ENCODE measurements at regions not wholly inside any gene's neighbourhood (a gene's known extent, or its start where the extent isn't known, plus 50 kb on each side); places are given as distances from the start of the nearest gene placed in this dataset.

DNA sequence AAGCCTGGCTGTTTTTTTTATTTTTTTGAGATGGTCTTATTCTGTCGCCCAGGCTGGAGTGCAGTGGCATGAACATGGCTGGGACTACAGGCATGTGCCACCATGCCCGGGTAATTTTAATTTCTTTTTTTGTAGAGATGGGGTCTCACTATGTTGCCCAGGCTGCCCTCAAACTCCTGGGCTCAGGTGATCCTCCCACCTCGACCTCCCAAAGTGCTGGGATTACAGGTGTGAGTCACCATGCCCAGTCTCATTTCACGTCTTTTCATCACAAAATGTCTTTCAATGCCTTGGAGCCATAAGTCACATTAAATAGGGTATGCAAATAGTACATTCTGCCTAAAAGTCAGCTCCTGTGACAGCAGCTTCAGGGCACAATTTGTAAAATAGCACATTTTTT lies 52.8 kb downstream of the SOX2 start:
- no peak for DNase-seq (ENCODE audit: low read depth in 1 of 2, low spot score in 1 of 2)

DNA sequence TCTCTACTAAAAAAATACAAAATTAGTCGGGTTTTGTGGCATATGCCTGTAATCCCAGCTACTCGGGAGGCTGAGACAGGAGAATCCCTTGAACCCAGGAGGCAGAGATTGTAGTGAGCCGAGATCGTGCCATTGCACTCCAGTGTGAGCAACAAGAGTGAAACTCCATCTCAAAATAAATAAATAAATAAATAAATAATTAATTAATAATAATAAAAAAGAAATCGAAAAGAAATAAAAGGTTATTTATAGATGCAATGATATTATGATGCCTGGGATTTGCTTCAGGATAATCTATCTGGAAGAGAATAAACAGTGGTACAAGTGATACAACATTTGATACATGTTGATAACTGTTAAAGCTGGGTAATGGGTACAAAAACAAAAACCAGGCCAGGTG lies 58.6 kb downstream of the SOX2 start:
- no peak for DNase-seq (ENCODE audit: low read depth in 1 of 2, low spot score in 1 of 2)

DNA sequence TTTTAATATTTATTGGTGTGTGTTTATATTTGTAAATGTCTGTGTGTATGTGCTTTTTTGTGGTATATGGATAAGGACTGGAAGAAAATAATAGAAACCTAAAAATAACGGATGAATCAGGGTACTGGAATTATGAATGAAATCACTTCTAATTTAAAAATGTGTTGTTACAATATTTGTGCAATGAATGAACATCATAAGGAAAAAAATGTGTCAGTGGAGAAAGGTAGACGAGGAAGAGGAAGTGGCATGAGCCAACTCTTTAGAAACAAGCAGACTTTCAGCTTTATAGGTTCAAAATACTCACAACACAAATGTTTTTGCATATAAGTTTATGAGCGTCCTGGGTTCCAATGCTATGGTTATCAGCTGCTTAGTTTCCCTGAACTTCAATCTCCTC lies 59.4 kb downstream of the SOX2 start:
- no peak for DNase-seq (ENCODE audit: low read depth in 1 of 2, low spot score in 1 of 2)

DNA sequence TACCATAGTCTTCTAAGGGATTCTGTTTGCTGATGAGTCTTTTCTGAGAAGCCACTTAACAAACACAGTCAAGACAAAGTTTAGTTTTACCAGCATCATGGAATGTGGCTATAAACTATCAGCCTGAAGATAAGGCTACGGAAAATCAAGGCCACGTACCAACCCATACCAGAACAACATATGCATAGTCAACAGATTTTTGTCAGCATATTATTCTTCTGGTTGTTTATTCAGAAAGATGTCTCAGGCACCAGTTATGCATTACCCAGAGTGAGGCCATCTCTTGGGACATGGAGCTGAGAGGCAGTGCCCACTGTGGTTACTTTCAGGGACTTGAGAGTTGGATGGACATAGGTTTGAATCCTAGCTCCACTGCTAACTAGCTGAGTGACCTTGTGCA lies 60.4 kb downstream of the SOX2 start:
- no peak for DNase-seq (ENCODE audit: low read depth in 1 of 2, low spot score in 1 of 2)

DNA sequence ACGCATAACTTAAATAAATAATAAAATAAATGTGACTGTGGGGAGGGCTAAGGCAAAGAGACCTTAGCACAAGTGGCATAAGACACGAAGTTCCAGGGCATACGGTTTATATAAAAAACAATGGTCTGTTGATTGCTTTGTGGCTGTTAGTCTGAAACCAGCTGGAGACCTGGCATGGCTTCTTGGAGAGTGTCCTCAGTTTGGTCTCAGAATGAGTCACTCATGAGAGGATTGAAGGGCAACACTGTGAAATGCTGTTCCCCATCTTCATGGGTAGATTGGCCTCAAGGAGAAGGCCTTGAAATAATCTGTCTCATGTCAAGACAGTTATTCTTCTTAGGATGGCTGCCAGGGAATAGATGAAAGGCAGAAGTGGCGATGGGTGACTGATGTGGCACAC lies 62.2 kb downstream of the SOX2 start:
- no peak for DNase-seq (ENCODE audit: low read depth in 1 of 2, low spot score in 1 of 2)

DNA sequence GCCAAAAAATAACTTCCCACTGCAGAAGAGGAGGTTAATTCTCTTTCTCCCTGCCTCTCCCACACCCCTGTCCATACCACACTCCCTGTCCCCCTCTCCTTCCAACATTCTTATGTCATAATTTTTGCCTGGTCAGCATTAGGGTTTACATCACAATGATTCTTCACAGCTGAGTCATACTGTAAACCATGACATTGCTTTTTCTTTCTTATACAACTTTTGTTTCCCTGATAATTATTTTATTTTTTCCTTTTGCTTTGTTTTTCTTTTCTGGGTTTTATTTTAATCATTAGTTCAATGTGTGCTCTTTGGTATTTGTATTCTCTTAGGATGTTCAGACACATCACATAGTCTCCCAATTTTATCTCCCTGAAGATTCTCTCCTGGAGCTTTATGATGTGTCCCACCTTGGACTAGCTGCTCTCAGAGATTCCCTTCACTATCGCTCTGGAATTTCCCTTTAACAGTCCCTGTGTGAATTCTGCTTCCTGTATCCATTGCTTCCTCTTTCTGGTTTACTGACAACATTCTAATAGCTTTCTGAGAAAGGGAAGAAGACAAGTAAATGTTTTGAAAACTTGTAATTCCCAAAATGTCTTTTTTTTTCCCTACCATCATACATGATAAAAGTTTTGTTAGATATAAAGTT lies 70.7 kb downstream of the SOX2 start:
- no peak for DNase-seq (ENCODE audit: low read depth in 1 of 2, low spot score in 1 of 2)

DNA sequence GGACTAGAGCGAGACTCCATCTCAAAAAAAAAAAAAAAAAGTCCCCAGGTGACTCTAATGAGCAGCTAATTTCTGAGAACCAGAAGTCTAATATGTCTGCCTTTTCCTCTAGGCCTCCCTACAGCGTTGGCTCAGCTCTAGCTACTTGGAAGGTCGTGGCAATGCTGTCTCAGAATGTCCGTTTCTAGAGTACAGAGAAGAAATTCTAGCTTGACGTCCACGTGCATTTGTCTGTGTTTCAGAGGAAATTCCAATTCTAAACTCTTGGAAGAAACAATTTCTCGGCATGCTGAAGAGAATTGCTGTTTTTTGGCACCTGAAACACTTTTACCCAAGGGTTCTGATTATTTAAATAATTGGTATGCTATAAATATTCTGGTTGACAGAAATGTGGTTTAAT lies 78.8 kb downstream of the SOX2 start:
- DNase-seq (ENCODE audit: low read depth in 1 of 2, low spot score in 1 of 2): no peak

DNA sequence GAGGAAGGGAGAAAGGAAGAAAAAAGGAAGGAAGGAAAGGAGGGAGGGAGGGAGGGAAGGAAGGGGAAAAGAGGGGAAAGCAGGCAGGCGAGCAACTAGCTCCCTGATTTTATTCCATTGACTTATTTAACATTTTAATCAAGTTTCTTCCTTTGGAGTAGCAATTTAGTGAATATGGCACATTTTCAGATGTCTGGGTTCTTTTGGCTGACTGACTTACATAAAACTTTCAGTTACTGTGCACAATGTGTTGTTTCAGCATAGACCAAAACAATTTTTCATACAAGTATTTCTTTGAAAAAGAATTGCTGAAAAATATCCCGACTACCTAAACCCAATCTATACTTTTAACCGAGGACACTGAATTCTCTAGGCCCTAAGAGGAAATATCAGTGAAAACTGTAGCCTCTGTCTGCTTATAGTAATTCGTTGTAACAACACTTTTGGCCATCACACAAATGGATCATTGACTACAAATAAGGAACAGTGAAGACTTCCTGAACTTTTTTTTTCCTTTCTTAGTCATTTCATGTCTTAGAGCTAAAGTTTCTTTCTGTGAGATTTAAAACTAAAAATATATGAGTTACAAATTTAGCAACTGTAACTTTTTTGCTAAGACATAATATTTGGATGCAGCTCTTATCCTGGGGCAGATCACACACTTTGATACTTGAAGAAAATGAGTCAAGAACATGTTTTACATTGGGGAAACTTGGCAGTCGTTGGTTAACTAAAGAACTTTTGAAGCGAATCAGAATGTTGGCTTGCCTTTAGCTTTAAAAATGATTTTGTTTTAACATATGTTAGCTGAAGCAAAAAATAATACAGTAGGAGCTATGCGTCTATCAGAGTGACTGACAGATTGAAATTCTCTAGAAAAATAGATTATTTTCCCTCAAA lies 79.6 kb downstream of the SOX2 start:
- no peak for DNase-seq (ENCODE audit: low read depth in 1 of 2, low spot score in 1 of 2)

DNA sequence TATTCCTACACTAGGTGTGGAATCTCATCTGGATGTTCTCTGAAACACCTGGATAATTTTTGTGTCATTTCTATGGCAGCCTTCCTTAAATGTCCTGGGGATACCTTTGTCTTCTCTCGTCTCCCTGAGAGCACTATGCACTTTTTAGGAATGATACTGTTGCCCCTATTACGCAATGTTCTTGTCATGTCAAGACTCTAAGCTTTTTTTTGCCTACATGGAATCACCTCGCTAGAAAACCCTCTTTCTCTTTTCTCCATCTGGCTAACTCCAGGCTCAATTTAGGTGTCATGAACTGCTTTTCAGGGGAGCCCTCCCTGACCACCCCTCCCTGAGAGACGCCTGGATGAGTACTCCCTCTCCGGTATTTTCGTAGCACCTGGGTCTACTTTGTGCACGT lies 81.3 kb downstream of the SOX2 start:
- no peak for DNase-seq (ENCODE audit: low read depth in 1 of 2, low spot score in 1 of 2)

DNA sequence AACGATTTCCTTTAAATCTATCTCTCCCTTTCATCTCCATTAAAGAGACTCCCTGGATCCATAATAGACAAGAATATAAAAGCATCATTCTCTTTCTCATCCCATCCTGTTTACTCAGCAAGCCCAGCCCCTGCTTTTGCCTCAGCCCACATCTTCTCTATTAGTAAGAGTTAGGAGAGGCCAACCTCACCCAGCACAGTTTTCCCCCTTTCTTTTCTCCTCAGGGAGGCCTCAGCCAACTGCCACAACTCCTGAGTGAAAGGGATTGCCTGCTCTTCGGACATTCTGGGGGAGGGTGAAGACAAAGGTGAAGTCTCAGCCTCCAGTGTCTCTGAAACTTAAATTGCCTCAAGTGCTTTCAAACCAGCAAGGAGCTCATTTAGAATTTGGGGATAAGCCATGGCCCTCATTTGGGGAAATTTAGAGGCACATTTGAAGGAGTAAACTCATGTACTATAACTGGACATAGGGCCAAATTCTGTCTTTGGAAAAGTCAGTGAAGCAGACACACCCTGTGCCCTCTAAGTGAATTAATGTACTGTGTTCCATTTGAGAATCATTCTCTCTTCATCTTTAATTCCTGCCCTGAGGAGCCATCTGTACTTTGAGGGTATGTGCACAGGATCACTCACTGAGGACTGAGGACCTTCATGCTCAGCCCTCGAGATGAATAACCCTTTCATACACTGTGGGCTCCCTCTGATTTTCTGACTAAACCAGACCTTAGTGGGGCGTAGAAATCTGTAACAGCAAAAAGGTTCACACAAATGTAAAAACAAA lies 82.5 kb downstream of the SOX2 start:
- DNase-seq (ENCODE audit: low read depth in 1 of 2, low spot score in 1 of 2): no peak

DNA sequence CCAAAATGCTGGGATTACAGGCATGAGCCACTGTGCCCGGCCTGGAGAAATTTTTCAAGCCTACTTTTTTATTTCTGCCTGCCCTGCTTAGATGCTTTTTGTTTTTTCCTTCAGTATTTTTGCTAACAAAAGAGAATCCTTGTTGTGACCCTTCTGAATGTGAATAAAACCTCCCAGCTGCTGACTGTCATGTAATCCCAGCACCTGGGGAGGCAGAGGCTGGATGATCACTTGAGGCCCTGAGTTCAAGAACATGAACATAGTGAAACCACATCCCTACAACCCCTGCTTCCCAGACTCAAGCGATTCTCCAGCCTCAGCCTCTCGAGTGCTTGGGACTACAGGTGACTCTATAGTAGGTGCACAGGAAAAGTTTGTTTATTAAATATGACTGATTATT lies 84.9 kb downstream of the SOX2 start:
- no peak for DNase-seq (ENCODE audit: low read depth in 1 of 2, low spot score in 1 of 2)

DNA sequence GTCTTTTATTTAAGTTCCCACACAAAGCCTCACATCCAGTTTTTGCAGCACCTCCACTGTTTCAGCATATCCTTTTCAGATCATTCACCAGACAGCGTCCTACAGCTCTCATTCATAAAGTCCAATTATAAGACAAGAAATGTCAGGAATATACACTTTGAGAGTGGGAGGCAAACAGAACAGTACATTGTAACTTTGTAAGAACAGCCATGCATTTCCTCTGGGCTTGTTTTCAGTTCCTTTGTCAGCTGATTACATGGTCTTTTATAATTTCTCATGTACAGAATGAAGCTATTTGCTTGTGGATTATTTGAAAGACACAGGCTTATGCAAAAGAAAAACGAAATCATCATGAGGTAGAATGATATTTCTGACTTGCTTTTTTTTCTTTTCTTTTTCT lies 85.7 kb downstream of the SOX2 start:
- DNase-seq (ENCODE audit: low read depth in 1 of 2, low spot score in 1 of 2): no peak

DNA sequence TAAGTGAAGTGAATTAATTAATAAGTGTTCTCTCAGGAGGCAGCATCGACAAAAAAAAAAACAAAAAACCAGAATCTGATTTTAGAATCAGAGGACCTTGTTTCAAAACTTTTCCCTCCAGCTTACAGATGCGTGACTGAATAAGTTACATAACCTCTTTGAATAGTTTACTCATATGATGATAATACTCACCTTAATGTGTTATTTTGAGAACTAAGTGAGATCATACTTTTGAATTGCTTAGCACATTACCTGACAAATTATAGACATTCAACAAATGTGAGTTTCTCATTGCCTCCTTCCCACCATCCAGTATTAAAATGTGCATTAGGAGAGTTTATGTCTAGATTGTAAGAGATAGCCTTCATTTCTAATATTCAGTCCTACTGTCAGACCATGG lies 94.0 kb downstream of the SOX2 start:
- DNase-seq (ENCODE audit: low read depth in 1 of 2, low spot score in 1 of 2): no peak

DNA sequence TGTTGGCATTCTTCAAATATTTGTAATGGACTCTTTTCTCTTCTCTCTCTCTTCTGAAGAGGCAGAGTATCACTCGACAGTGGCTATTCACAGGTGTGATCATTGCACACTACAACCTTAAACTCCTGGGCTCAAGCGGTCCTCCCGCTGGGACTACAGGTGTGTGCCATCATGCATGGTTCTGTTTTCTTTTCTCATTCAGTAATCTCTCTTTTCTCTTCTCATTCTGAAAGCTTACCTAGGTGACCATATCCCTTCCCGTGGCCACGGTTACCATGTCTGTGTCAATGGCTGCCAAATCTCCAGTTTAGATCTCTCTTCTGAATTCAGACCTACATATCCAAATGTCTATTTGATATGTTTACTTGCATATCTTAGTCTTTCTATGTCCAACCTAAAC lies 96.3 kb downstream of the SOX2 start:
- no peak for DNase-seq (ENCODE audit: low read depth in 1 of 2, low spot score in 1 of 2)

DNA sequence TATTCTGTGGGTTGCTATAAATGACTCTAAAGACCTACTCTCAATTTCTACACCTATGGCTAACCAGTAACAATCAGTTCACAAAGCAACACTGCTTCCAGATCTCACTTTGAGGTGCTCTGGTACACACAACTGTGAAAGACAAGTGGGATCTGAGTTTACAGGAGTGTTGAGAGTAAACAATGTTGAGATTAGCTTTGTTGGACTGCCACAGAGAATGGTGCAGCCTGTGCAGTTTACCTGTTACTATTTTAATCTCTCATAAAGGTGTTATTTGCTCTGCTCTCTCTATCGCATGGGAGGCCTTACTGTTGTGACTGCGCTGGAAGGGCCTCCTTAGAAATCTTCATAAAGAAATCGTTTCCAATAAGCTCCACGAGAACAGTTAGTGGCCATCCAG lies 112.0 kb downstream of the SOX2 start:
- no peak for DNase-seq (ENCODE audit: low read depth in 1 of 2, low spot score in 1 of 2)

DNA sequence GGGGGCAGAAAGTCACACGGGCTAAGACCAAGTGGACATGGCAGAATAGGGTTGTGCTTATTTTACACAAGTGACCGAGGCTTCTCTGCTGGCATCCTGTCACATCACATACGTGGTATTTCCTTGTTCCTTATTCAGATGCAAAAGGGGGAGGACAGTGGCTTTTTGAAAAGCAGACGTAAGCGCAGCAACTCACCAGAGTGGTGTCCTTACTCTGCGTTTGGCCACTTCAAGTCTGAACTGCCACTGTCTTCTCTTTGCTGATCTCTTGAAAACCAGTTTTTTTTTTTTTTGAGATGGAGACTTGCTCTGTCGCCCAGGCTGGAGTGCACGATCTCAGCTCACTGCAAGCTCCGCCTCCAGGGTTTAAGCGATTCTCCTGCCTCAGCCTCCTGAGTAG lies 113.2 kb downstream of the SOX2 start:
- no peak for DNase-seq (ENCODE audit: low read depth in 1 of 2, low spot score in 1 of 2)

DNA sequence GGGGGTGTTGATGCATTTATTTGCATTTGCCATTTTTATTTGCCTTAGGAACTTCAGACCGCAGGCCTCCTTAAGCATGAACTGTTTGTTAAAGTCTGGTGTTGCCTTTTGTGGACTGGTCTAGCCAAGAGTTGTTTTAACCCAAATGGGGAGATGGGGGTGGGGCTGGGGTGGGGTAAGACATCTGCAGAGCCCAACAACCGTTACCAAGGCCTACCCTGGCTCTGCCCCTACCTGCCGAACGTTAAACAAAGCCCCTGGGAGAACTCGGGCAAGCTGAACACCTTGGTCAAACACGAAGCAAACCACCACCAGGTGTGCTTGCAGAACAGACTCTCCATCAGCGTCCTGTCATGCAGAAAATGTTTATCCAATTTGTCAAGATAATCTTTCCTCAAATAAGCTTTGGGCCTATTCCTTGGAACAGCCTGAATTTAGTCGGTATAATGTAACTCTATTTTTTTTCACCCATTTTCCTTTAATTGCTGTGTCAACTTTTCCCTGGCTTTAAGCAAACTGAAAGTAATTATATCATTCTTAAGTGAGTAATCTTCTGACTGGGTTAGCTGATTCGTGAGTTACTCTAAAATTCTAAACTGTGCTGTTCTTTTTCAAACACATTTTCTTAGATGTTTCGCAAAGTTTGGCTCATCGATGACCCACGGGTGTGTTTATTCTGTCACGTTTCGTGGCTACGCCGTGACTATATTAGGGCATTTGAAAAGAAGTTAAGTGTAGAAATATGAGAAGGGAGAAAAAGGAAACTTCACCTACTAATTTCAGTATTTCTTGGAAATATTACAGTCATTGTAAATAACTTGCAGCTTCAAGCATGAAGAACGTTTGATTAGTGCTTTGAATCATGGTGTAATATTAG lies 127.6 kb downstream of the SOX2 start:
- DNase-seq (ENCODE audit: low read depth in 1 of 2, low spot score in 1 of 2): no peak

DNA sequence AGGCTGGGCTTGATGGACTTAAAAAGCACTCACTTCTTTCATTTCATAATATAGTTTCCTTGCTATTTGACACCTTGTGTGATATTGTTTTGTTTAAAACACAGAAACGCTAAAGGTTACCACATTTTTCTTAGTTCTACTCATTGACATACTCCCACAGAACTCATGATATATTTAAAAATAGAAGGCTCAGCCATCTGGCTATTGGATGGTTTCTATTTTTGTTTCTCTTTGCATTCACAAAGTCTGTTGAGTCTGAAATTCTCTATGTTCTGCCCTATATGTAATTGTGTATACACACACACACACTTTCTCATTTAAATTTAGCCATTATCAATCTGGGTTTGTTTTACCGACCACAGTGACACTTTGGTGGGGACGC lies 128.2 kb downstream of the SOX2 start:
- DNase-seq (ENCODE audit: low read depth in 1 of 2, low spot score in 1 of 2): no peak

DNA sequence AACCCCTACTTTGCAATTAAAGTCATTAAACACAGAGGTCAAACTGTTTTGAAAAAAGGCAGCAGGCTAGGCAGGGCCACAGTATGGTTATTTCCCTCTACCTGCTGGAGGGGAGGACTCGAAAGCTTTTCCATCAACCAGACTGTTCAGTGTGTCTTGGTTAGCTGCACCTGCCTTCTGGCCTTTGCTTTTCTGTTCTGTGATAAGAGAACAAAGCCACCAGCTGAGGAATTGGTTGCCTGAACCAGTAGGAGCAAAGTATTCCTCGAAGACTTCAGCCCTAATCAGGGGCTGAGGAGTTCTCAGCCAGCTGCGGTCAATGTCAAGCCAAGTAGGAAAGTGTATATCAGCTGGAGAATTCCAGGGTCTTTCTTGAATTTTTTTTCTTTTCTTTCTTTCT lies 132.5 kb downstream of the SOX2 start:
- no peak for DNase-seq (ENCODE audit: low read depth in 1 of 2, low spot score in 1 of 2)

DNA sequence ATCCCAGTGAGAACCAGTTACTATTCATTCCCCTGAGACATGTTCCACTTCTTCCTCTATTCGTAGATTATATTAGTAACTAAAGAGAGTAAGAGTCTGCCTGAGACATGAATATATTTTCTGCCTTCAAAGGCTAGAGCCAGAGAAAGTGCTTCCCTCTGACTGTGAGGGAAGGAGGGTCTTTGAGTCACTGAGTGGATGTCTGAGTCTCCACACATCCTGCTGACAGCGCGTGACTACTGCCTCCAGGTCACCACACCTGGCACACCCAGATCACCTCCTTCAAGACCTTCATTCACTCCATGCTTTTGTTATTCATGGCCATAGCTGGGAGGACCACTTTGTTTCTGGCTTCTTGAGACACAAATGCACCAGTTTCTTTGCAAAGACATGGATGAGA lies 135.6 kb downstream of the SOX2 start:
- DNase-seq (ENCODE audit: low read depth in 1 of 2, low spot score in 1 of 2): no peak

DNA sequence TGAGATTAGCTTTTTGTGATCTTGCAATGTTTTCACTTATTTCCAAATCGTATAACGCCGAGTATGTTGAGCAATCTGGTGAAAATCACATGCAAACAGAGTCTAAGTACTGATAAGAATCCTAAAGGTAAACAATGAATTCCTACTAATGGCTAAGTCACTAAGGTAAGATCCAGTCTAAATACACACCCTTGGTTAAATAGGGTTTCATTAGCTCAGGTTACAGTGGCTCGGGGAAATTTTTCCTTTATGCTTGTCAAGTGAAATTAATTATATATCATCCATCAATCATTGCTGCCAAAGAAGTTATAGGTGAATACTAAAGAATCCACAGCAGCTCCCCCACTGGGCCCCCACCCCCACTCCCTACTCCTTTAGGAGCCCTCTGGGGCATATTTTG lies 139.3 kb downstream of the SOX2 start:
- DNase-seq (ENCODE audit: low read depth in 1 of 2, low spot score in 1 of 2): no peak

All from activated T-helper 1 cell treated with anti-CD3 and anti-CD28 coated beads, Interleukin-2, amount 50 U/mL, for 16 hours (primary cell).